OCI-LY3 (cell line): ENCODE measurements at regions not wholly inside any gene's neighbourhood (a gene's known extent, or its start where the extent isn't known, plus 50 kb on each side); places are given as distances from the start of the nearest gene placed in this dataset.

Source experiments
- EZH2phosphoT487 ChIP-seq: fragments of 200-600 bp; shearing (Covaris generic); IDR thresholded peaks from 2 replicates; pipeline ENCODE4 v1.6.1; 2018; ENCODE audit warnings: antibody characterized with exemption, mixed run types, low read depth
- TF ChIP-seq, protein P1 (sequence below): fragments of 200-600, 300-600 bp; sonication (generic); IDR thresholded peaks from 2 replicates; pipeline ENCODE4 v1.5.1; 2014; ENCODE audit warnings: antibody characterized with exemption, low read length, low read depth

DNA sequence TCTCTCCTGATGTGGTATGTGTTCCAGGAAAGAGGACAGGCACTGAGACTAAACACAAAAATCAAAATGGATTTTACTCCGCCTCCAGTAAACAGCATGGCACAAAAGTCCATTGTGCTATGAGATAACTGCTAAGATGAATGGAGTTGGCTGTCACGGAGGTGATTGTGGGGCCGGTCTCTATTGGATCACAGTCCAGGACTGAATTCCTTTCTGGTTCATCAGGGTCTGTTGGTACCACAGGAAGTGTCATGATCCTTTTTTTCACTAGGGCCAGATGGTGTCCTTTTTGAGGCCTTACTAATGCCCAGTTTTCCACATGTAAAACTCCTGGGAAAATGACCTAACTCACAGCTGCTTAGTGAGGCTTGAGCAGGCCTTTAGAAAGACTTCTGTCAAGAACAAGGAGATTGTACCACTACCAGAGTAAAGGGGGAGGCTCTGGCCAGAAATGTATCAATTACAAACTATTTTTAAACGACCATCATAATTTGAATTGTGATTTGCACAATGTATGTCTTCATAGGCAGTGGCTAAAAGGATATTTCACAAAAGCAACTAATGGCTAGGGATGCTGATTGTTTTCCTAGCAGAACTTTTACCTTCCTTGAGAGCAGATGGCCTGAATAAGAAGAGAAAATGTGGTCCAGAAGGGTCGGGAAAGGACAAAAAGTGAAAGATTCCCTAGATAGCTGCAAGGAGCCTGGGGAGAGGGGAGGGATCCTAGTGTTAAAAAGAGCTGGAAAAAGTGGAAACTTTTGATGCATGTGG lies 192.2 kb upstream of the POU3F2 start:
- TF ChIP-seq, protein P1, sequence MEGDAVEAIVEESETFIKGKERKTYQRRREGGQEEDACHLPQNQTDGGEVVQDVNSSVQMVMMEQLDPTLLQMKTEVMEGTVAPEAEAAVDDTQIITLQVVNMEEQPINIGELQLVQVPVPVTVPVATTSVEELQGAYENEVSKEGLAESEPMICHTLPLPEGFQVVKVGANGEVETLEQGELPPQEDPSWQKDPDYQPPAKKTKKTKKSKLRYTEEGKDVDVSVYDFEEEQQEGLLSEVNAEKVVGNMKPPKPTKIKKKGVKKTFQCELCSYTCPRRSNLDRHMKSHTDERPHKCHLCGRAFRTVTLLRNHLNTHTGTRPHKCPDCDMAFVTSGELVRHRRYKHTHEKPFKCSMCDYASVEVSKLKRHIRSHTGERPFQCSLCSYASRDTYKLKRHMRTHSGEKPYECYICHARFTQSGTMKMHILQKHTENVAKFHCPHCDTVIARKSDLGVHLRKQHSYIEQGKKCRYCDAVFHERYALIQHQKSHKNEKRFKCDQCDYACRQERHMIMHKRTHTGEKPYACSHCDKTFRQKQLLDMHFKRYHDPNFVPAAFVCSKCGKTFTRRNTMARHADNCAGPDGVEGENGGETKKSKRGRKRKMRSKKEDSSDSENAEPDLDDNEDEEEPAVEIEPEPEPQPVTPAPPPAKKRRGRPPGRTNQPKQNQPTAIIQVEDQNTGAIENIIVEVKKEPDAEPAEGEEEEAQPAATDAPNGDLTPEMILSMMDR, result no peak
- no peak for TF ChIP-seq EZH2phosphoT487
